Rectal smooth muscle tissue (tissue), 1 donor: ENCODE measurements at regions not wholly inside any gene's neighbourhood (a gene's known extent, or its start where the extent isn't known, plus 50 kb on each side); places are given as distances from the start of the nearest gene placed in this dataset.

Experiments
- H3K27ac ChIP-seq: one replicate; pipeline ENCODE4 v1.7.0; 2013; ENCODE audit warnings: low read depth, low read length, inconsistent platforms
- H3K27me3 ChIP-seq: one replicate; pipeline ENCODE4 v1.7.0; 2013; ENCODE audit warnings: low read length; ENCODE audit not compliant: control insufficient read depth, insufficient read depth
- H3K36me3 ChIP-seq: one replicate; pipeline ENCODE4 v1.7.0; 2013; ENCODE audit warnings: low read length; ENCODE audit not compliant: control insufficient read depth, insufficient read depth
- H3K4me1 ChIP-seq: one replicate; pipeline ENCODE4 v1.7.0; 2013; ENCODE audit warnings: low read length; ENCODE audit not compliant: control insufficient read depth, insufficient read depth
- H3K4me3 ChIP-seq: one replicate; pipeline ENCODE4 v1.7.0; 2013; ENCODE audit warnings: low read length
- H3K9ac ChIP-seq: one replicate; pipeline ENCODE4 v1.7.0; 2013; ENCODE audit warnings: low read length

DNA sequence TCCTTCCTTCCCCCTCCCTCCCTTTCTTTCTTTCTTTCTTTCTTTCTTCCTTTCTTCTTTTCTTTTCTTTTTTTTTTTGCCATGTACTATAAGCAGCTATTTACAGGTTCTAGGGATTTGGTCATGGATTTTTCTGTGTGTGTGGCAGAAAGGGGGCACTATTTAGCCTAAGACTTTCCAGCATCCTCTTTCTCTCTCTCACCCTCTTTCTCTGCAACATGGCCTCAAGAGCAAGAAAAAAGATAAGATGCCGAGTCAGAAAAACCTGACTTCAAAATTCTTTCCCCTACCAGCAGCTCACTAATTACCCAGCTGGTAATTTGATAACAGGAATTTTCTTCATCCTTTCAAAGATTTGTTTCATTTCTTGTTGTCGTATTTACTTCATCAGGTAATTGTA lies 458.3 kb upstream of the ADAMTS5 start:
- Histone ChIP-seq H3K27ac (no peak overlapping the region), H3K4me1 (no peaks in the 10 kb centered on the region), H3K4me3 (no peak overlapping the region), H3K9ac (no peak overlapping the region), H3K36me3 (no peaks in the 10 kb centered on the region), H3K27me3 (no peaks in the 10 kb centered on the region)

DNA sequence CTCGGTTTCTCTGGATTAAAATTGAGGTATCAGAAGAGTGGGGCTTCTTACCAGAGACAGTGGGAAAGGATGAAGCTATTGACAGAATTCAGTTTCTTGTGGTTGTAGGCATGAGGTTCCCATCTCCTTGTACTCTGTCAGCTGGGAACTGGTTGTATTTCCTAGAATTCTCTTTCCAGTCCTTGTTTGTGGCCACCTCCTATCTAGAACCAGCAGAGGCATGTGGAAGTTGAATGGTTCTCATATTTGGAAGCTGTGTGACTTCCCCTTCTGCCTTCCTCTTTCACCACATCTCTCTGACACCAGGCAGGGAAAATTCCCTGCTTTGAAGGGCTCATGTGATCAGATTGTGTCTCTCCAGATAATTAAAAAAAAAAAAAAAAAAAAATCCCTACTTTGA lies 457.7 kb upstream of the ADAMTS5 start:
- H3K27me3 ChIP-seq = no peaks in the 10 kb centered on the region
- H3K4me3 ChIP-seq = no peak overlapping the region
- no peaks in the 10 kb centered on the region for H3K4me1 ChIP-seq
- no peak overlapping the region for H3K9ac ChIP-seq
- no peak overlapping the region for H3K27ac ChIP-seq
- no peaks in the 10 kb centered on the region for H3K36me3 ChIP-seq

DNA sequence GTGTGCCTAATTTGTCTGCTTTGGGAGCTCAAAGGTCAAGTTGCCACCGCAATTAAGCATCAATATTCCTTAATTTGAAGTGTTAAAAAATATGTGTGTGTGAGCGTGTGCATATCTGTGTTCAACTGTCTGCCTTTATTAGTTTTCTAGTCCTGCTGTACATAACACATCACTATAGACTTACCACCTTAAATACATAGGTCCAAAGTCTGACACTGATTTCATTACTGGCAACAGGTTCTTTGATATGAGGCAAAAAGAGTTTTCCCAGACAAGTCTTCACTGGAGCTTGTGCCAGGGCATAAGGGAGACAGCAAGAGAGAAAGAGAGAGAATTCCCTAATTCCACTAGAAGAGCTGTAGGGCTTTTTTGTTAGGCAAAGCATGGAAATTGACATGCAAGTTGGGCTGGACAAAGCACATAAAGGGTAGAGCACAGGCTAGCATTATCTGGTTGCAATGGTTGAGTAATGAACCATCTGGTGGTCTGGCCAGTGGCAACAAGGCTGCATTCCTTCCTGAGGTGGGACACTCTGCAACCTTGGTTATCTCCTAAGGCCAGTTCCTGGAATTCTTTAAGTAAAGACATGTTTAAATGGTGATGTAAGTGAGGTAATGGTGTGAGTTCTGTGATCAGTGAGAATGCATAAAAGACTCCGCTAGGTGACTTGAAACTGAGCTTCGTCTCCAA lies 457.2 kb upstream of the ADAMTS5 start:
- Histone ChIP-seq H3K4me1 (no peaks in the 10 kb centered on the region), H3K27me3 (no peaks in the 10 kb centered on the region), H3K27ac (no peak overlapping the region), H3K4me3 (no peak overlapping the region), H3K36me3 (no peaks in the 10 kb centered on the region), H3K9ac (no peak overlapping the region)

DNA sequence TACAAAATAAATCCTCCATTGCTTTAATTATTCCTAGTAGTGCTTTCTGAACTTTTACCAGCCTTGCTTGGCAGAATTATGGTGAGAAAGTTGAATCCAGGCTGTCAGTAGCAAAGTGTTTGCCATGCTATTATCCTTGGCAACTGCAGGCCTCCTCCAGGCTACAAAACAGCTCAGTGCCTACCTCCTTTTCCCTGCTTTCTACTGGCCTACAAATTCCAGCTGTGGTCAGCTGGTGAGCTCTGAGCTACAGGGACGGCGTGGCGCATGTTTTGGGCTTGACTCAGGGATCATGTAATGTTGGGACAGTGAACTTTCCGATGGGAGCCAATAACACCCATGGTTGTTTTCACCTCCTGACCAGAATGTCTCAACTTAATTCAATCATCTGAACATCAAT lies 456.1 kb upstream of the ADAMTS5 start:
- Histone ChIP-seq H3K27me3 (no peaks in the 10 kb centered on the region), H3K27ac (no peak overlapping the region), H3K9ac (no peak overlapping the region), H3K4me1 (no peaks in the 10 kb centered on the region), H3K36me3 (no peaks in the 10 kb centered on the region), H3K4me3 (no peak overlapping the region)

DNA sequence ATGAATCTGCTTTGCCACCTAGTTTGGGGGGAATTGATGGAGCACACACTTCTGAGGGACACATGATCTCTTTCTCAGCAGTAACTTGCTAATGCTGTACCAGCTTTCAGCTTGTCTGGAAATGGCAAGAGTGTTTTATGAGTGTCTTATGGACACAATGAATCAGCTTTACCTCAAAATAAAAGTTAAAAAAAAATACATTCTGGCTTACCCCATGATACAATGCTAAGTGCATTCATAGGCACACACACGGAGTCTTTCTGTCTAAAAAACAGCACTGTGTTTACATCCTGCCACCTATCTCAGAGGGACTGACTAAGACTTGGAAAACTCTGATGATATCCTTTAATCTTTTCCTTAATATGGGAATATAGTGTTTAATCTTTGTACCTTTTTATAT lies 455.5 kb upstream of the ADAMTS5 start:
- Histone ChIP-seq H3K27ac (no peak overlapping the region), H3K36me3 (no peaks in the 10 kb centered on the region), H3K9ac (no peak overlapping the region), H3K27me3 (no peaks in the 10 kb centered on the region), H3K4me1 (no peaks in the 10 kb centered on the region), H3K4me3 (no peak overlapping the region)

DNA sequence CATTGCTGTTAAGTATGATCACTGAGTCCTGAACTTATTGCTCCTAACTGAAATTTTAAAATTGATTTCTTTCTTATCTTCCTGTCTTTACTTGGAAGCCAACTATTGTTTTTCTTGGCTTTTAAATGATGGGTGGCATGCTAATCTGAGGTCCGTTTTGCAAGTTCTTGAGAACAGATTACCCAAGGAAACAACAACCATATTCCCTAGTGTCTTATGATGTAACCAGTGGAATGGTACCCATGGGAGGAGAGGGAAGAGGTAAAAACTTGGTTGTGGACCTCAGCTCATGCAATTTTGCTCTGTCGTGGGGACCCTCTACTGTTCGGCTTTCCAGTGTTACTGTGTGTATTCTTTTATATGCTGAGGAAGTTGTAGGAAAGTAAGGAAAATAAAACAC lies 454.8 kb upstream of the ADAMTS5 start:
- H3K4me3 ChIP-seq = no peak overlapping the region
- H3K4me1 ChIP-seq = no peaks in the 10 kb centered on the region
- H3K27me3 ChIP-seq = no peaks in the 10 kb centered on the region
- no peaks in the 10 kb centered on the region for H3K36me3 ChIP-seq
- H3K9ac ChIP-seq = no peak overlapping the region
- no peak overlapping the region for H3K27ac ChIP-seq

DNA sequence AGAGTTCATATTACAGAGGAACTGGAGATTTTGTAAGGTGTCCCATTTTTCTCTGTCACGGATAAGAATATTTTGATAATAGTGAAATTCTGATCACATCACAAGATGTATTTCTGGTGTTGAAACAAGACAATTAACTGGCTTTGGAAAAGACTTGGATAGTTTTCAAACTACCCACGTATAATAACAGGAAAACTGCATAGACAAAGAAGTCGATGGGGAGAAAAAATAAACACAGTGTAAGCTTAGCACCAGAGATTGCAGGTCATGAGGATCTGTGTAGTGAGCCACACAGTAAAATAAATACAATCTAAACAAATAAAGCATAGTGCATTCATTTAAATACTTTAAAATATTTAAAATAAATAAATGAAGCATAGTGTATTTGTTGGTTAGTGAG lies 452.3 kb upstream of the ADAMTS5 start:
- H3K27me3 ChIP-seq = no peaks in the 10 kb centered on the region
- no peaks in the 10 kb centered on the region for H3K36me3 ChIP-seq
- no peaks in the 10 kb centered on the region for H3K4me1 ChIP-seq
- H3K9ac ChIP-seq = no peak overlapping the region
- H3K4me3 ChIP-seq = no peak overlapping the region
- no peak overlapping the region for H3K27ac ChIP-seq

DNA sequence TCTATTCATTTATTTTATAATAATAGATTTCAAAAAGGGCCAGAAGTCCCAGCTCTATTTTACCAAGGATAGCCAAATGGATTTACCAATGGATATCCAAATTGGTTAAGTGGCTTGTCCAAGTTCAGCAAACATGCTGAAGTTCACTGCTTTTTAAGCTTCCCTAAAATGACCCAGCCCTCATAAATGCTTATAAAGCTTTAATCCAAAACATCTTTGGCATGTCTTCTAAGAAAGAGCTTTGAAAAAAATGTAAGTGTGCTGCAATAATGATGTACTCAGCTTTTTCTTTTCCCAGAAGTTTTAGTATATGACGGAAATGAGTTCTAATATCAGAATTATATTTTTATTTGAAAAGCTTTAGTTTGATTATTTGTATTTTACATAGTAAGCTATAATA lies 451.5 kb upstream of the ADAMTS5 start:
- Histone ChIP-seq H3K4me3 (no peak overlapping the region), H3K4me1 (no peaks in the 10 kb centered on the region), H3K27me3 (no peaks in the 10 kb centered on the region), H3K27ac (no peak overlapping the region), H3K9ac (no peak overlapping the region), H3K36me3 (no peaks in the 10 kb centered on the region)

DNA sequence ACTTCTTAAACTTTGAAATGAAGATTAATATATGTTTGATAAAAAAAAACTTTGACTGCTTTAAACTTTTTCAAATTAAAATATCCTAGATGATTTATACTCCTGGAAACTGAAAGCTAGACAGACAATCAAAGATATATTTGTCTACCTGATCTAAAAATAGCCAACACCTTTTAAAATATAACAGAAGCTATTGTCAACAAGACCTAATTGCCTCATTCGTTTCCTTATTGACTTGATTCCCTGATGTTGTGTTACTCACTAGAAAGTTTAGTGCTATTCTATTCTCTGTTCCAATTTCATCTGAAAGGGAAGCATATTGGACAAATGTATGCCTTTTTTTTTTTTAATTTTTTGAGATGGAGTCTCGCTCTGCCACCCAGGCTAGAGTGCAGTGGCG lies 445.6 kb upstream of the ADAMTS5 start:
- H3K27me3 ChIP-seq = no peaks in the 10 kb centered on the region
- no peak overlapping the region for H3K27ac ChIP-seq

DNA sequence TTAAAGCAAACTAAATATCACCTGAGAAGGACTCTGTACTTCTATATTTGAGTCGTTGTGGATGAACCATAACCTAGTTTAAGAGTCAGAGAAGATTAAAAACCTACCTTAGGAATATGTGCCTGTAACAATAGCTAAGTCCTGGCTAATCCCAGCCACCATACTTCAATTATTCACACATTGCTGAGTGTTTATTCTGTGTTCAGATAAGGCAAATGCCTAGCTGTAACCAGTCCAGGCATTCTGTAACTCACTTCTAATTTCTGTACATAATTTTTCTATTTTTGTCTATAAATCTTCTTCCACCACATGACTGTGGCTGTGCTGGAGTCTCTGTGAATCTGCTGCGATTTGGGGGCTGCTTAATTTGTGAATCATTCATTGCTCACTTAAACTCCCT lies 441.9 kb upstream of the ADAMTS5 start:
- Histone ChIP-seq H3K4me1 (no peaks in the 10 kb centered on the region), H3K9ac (no peak overlapping the region), H3K27ac (no peak overlapping the region), H3K36me3 (no peaks in the 10 kb centered on the region), H3K4me3 (no peak overlapping the region), H3K27me3 (no peaks in the 10 kb centered on the region)

More for the DNA sequence above, 445.6 kb upstream of the ADAMTS5 start:
- no peak overlapping the region for H3K9ac ChIP-seq
- H3K36me3 ChIP-seq = no peaks in the 10 kb centered on the region
- no peaks in the 10 kb centered on the region for H3K4me1 ChIP-seq
- no peak overlapping the region for H3K4me3 ChIP-seq

DNA sequence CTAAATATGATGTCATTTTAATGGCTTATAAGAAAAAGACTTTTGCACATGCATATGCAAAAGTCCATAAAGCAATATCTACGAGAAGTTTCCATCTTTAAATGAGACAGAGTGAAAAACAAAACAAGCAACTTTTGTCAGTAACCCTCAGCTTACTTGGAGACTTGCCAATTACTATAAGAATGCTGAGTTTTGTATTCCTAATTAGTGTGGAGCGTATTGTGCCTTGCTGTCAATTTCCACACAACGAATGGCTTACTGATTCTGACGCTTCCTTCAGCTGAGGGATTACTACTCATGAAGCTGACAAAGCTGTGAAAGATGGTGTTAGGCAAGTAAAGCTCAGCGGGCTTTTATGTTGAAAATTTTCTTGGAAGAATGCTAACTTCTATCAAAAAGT lies 440.4 kb upstream of the ADAMTS5 start:
- H3K4me1 ChIP-seq = no peaks in the 10 kb centered on the region
- H3K36me3 ChIP-seq = no peaks in the 10 kb centered on the region
- H3K9ac ChIP-seq = no peak overlapping the region
- H3K27me3 ChIP-seq = no peaks in the 10 kb centered on the region
- H3K4me3 ChIP-seq = no peak overlapping the region
- no peak overlapping the region for H3K27ac ChIP-seq

DNA sequence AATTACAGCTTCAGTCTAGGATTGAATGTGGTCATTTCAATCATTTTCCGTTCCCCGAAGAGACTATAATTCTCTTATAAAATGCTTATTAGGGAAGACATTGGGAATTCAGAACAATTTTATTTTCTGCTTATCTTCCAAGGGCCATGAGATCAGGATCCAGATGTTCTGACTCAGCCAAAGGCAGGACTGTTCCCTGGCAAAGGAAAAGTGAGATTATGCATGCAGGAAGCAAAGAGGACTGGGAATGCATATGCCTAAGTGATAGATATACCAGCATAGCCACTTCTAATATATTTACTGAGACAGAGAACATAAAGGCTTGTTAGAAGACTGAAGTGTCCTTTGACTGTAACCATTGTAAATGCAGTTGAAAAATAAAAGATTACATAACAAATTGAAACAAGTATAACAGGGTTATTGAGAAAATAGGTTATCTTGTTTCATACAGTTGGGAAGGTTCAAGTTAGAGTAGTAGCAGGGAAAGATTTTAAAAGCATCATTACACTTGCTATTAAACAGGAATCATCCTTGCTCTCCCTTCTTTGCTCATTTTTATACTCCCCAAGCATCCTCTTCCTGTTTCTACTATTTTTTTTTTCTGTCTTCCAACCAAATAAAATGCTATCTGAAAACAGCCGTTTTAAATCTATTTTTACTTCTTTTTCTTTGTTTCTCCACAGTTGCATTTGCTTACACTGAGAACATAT lies 439.6 kb upstream of the ADAMTS5 start:
- H3K4me3 ChIP-seq = no peak overlapping the region
- H3K36me3 ChIP-seq = no peaks in the 10 kb centered on the region
- H3K9ac ChIP-seq = no peak overlapping the region
- H3K4me1 ChIP-seq = no peaks in the 10 kb centered on the region
- no peaks in the 10 kb centered on the region for H3K27me3 ChIP-seq
- no peak overlapping the region for H3K27ac ChIP-seq

DNA sequence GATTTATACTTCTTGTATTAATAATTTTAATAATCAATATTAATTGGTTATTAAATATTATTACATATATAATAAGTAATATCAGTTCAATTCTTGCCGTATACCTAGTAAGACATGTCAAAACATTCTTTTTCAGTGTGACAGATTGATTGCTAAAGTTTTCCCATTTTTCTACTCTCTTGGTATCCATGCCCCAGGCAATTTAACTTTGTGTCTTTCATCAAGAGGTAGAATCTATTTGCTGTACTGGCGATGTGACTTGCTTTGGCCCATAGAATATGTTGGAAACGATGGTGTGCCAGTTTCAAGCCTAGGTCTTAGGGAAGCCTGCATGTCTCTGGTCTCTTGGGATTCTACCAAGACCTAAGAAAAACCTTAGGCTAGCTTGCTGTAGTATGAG lies 436.1 kb upstream of the ADAMTS5 start:
- Histone ChIP-seq H3K27ac (no peak overlapping the region), H3K36me3 (no peaks in the 10 kb centered on the region), H3K4me3 (no peak overlapping the region), H3K27me3 (no peaks in the 10 kb centered on the region), H3K9ac (no peak overlapping the region), H3K4me1 (no peaks in the 10 kb centered on the region)
